NCI-H1436 treated with DMSO at 0.1 percent for 48 hours (cell line): ENCODE measurements at regions not wholly inside any gene's neighbourhood (a gene's known extent, or its start where the extent isn't known, plus 50 kb on each side); places are given as distances from the start of the nearest gene placed in this dataset.
A peak's percentile ranks its signal among the peaks of the same experiment; 100 is the strongest.
"Not testable (repeated sequence)": the region's sequence is repeated elsewhere in the genome, so short reads cannot be mapped to it uniquely, and the experiment has no call there.

Source experiments
- DNase-seq: peaks from one replicate; lab custom pipeline; 2025; lab: John Stamatoyannopoulos, UW

DNA sequence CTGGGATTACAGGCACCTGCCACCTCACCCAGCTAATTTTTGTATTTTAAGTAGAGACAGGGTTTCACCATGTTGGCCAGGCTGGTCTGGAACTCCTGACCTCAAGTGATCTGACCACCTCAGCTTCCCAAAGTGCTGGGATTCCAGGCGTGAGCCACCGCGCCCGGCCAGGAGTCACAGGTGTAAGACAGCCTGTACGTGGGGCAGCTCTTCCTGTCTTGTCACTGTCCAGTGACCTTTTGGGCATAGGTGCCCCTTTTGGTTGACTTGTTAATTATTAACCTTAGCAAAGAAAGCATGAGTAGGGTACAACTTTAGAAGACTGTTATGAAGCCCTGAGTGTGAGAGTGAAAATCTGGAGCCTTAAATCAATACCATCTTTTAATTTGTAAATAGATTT lies 703.7 kb upstream of the SOX11 start:
- not testable (repeated sequence) for DNase-seq

DNA sequence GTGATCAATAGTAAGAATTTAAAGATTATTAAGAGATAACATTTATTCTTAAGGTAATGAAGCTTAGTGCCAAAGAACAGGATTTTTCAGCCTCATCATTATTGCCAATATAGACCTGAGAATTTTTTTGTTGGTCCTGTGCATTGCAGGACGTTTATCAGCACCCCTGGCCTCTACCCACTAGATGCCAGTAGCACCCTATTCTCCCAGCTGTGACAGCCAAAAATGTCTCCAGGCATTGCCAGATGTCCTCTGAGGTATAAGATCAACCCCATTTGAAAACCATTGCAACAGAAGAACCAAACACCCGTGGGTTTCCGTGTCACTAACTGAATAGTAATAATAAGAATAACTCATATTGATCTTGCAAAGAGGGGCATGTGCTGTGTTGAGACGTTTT lies 700.0 kb upstream of the SOX11 start:
- no peak for DNase-seq

DNA sequence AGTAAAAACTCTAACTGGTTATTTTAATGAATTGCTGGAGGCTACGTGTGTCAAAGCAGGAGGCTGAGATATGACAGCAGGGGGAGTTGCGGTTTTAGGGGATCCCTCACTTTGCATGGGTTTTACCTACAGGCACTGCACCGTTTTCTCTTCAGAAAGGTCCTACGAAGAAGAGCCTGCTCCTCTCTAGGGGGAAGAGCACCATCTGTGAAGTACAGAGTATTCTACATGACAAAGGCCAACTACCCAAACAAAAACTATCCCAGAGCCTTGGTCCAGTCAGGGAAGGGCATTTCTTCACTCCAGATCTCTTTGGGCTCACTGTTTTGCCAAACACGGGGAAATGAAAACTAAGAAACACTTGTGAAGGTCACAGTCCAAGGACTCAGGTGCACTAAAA lies 696.7 kb upstream of the SOX11 start:
- DNase-seq, result no peak

DNA sequence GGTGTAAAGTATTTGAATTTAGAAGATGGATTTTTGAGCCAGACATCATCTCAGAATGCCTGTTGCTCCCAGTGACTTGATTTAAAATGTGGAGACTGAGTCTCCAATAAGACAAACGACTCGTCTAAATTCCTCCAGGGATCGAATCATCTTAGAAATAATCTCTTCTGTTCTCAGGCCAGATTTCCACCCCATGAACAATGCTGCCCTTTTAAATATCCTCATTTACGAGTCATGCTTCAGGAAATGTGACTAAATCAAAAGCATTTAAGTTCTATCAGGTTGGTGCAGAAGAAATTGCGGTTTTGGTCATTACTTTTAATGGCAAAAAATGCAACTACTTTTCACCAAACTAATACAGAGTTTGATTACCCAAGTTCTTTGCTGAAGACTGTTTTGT lies 684.6 kb upstream of the SOX11 start:
- no peak for DNase-seq

DNA sequence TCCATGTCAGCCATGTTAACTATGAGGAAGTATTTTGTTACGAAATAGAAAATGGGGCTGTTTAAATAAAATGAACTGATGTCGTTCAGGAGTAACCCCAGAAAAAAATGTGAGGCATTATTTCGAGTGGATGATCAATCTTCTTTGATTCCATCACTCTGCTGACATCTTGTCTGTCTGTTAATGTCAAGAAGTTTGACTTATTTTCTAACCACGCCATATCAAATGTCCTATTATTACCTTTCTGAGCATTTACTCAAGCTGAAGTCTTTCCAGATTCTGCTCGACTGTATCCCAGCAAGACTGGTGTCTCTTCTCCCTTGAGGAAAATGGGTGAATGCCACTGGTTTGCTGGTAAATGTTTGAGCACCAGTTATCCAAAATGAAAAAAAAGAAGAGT lies 672.9 kb upstream of the SOX11 start:
- no peak for DNase-seq

DNA sequence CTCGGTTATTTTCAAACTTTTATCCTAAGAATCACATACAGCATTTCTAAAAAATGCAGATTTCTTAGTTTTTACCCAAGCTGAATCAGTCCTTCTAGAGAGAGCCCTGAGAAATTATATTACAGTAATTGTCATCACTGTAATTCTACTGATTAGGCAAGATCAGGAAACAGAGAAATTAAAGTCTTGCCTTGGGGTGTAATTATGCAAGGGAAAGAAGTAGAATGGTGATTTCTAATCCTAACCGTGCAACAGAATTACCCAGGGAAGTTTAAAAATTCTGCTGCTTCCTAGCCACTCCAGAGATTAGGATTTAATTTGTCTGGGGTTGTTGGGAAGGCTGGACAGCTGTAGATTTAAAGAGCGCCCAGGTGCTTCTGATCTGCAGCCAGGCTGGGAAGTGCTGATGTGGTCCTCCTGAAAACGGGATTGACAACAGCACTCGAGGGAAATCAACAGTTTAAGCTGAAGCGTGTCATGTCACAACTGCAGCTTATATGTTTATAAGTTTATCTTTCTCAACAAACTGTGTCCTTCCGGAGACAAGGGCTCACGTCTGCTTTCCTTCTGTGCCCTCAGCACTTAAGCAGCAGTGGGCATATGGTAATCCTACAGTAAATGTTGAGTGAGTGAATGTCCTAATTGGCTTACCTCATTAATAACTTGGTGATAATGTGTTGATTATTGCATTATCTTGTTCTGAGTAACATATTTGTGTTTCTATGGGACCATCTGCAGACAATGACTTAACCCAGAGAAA lies 671.9 kb upstream of the SOX11 start:
- DNase-seq, result no peak

DNA sequence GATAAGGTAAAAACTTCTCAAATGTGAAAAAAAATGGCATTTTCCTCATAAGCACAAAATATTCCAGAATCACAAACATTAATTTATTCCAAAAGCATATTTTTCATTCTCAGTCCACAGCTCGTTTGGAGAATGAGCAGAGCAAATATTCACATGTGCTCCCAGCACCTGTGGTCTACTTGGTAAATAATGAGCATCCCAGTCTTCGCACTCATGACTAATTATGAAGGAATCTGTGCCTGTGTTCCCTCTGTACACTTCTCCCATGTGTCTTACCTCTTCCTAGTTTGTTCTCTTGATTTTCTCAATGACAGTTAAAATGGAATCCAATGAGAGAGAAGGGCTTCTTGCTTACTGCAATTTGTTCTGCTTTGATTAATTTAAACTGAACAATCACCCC lies 671.0 kb upstream of the SOX11 start:
- DNase-seq, result no peak

DNA sequence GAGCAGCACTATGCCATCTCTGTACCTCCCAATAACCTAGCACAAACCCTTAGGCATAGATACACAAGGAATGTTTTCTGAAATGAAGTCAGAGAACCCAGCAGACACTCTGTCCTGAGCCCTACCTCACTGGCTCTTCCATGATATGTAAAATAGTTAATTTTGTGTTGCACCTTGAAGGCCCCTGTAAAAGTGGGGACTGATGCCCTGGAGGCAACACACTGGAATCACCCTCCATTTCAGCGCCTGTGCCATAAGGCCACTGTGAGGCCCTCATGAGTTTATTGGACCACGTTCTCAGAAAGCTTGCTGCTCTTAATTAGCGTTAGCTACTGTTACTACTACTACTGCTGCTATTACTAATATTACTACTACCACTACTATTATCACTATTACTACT lies 670.1 kb upstream of the SOX11 start:
- DNase-seq, result no peak

DNA sequence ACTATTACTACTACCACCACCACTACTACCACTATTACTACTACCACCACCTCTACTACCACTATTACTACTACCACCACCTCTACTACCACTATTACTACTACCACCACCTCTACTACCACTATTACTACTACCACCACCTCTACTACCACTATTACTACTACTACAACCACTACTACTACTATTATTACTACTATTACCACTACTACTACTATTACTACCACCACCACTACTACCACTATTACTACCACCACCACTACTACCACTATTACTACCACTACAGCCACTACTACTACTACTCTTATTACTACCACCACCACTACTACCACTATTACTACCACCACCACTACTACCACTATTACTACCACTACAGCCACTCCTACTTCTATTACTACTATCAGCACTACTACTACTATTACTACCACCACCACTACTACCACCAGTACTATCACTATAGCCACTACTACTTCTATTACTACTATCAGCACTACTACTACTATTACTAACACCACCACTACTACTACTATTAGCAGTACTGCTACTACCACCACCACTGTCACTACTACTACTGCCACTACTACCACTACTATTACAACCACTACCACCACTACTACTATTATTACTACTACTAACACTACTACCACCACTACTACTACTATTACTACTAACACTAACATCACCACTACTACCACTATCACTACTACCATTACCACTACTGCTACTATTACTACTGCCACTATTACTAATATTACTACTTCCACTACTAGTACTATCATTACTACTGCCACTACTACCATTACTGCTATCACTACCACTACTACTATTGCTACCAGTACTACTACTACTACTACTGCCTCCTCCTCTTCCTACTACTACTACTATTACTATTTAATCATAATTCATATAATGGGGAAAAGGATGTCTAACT lies 669.2 kb upstream of the SOX11 start:
- DNase-seq, result not testable (repeated sequence)

DNA sequence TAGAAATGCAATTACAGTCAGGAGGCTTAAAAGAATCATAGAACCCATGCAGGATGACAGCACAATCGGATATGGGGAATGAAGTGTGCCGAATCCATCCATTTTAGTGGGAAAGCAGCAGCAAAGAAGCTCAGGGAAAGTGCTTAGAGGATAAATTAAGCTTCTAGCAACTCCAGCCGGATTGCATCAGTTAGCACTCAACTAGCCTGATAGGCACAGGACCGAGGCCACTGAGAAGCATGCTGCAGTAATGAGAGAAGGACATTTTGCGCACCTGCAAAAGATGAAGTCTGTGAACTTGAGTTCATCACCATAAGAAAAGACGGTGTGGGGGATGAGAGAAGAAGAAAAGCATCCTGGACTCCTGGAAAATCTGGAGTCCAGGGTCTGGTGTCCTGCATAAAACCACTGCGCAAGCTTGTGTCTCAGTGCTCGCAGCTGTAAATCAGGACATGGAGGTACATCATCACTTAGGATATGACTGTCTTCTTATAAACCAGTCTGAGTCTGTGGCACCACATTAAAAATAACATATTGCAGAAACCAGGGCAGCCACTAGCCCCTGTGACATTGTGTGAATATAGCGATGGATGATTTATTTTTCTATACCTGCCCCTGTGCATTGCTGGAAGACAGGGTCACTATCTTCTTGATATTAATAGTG lies 665.5 kb upstream of the SOX11 start:
- DNase-seq, result no peak

DNA sequence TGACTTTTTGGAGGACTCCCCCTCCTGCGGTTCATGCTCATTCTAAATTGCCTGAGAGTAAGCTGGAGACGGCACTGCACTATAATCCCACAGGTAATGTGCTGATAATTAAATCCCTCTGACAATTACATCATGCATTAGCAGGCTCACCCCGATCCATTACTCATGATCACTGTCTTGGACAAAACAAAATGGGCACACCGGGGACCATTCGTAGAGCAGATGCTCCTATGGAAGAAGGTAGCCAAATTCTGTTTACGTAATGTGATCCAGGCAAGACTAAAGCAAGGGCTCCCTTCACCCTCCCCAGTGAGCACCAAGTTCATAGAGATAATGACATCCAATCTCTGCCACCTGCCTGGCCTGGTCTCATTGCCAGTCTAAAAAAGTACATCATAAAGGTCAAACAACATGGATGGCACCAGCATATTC lies 657.1 kb upstream of the SOX11 start:
- peak; percentile 93 for DNase-seq

DNA sequence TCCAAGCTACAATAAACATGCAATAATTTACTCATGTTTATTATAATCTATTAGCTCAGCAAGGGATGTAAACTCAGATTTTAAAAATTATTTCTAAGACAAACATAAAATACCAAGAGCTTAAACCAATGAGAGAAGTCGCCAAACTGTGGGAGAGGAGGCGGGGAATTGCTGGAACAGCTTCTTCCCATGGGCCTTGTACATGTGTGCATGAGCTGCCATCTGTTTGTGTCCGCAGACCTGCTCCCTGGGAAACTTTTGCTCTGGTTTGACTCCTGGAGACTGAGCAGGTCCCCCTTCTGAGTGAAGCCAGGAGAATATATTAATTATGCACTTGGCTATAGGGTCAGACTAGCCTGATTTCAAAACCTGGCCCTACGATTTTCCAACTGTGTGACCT lies 655.9 kb upstream of the SOX11 start:
- no peak for DNase-seq

DNA sequence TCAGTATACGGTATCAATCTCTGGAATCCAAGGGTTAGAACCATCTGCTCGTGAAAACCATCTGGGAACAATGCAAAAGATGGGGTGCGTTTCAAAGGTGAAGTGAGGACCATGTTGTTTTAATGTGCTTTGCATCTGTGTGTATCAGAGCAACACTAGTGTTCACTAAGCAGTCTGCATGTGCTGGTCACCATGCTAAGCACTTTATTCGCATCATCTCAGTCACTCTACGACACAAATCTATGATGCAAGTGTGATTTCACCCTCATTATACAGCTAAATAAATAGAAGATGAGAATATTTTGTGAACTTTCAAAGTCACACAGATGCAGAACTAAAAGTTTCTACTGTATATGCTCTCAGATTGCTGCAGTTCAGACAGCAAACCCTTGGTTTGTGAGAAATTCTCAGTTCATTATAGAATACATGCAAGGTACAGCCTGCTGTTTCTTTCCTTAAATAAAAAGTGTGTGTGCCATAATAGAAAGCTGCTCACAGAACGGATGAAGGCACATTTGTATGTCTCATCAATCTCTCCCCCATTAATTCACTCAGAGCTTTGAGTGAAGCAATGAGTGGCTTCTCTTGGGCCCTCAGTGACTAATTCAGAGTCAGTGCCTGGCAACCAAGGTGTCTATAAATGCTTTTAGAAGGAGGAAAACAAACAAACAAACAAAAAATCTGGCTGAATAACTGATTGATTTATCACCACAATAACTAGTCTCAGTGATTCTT lies 652.8 kb upstream of the SOX11 start:
- no peak for DNase-seq

DNA sequence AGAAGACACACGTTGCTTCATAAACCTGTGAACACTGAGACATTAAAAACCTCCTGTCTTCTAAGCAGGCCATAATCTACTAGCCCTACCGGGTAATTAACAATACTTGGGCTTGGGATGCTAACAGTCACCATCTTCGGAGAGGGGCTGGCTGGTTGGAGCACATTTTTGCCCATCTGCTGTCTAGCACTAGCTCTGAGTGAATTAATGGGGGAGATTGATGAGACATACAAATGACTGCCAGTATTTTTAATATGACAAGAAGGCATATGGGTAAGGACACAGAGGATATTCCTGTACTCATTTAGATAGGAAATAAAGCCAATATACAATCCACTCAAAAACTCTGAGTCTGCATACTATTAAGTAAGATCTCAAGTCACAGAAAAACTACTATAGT lies 651.6 kb upstream of the SOX11 start:
- DNase-seq, result no peak

DNA sequence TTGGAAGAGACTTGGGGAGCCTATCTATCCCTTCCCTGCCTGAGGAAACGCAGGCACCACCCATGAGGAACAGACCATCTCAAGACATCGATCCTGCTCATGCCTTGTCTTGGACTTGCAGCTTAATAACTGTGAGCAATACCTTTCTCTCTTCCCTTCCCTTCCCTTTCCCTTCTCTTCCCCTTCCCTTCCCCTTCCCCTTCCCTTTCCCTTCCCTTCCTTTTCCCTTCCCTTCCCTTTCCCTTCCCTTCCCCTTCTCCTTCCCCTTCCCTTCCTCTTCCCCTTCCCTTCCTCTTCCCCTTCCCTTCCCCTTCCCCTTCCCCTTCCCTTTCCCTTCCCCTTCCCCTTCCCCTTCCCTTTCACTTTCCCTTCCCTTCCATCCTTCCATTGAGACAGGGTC lies 650.7 kb upstream of the SOX11 start:
- no peak for DNase-seq

DNA sequence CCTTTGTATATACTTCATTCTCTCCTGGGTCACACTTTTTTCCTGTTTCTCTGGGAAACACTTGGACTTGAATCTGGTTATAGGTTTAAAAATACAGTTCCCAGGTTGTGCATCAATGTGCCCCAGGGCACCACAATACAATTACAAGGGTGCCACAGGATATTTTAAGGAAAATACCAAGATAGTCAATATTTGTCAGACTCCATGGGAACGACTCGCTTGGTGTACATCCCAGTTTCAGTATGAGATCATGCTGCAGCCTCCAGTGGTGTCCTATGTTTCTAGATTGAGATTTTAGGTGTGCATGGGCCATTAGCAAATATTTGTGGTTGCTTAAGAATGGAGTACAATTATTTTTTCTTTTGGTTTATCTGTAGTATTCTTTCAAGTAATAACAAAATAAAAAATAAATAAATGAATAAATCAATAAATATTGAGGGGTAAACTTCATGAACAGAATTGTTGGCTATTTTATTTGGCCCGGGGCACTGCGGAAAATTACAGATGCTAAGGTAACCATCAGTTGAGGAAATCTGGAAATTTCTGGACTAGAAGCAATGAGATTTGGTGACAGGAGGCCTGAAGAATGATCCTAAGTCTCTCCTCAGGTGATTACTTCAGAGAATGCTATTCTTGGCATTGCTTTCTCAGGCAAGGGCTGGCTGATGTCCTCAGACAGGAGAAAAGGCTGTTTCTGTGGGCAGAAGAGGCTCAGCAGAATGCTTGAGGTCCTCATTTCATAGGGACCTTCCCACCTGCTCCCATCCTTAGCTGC lies 649.3 kb upstream of the SOX11 start:
- no peak for DNase-seq

DNA sequence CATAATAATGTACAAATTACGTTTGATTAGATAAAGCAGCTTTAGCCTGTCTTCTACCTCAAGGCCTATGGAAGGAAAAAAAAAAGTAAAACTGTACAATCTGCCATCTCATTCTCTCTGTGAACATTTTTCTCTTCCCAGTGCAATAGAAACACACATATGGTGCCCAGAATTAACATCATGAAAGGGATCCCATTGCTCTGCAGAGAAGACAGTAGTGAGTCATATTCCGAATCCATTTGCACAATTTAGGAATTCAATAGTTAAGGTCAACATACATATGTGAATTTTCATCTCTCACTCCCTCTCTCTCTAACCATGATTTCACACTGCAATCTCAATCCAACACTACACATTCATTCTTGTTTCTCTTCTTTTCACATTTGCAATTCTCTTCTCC lies 640.9 kb upstream of the SOX11 start:
- no peak for DNase-seq

DNA sequence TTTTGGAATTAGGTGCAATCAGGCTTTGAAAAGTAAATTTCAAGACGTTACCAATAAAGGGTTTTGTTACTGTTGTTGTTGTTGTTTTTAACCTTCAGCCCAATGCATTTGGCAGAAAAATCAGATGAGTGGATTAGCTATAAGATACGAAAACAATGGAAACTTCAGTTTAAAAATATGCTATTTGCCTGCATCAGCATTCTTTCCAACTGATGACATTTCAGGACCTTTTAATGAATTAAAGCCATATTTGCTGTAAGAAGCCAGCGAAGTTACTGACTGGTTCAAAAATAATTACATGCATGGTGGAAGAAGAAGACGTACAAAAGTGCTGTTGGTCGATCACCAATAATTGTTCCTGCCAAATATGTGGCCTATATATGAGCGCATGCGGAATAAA lies 639.3 kb upstream of the SOX11 start:
- no peak for DNase-seq

DNA sequence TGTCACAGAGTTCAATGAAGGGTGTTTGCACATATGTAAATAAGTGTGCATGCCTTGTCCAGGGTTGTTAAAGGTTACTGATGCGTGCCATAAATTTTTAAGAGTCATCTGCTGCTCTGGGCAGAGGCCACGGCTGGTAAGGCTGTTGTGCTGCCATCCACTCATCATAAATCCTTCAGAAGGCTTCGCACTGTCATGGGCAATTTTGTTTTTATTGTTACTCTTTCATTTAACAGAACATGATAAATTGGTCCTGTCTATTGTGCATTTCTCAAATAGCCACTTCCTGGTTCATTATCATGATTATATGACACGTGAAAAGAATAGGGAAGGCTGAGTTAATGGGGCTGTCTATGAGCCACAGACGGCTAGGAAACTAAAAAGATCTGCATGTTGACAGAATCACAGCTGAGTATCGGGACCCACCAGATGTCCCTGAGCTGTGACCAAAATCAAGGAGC lies 634.3 kb upstream of the SOX11 start:
- peak; percentile 99 for DNase-seq

DNA sequence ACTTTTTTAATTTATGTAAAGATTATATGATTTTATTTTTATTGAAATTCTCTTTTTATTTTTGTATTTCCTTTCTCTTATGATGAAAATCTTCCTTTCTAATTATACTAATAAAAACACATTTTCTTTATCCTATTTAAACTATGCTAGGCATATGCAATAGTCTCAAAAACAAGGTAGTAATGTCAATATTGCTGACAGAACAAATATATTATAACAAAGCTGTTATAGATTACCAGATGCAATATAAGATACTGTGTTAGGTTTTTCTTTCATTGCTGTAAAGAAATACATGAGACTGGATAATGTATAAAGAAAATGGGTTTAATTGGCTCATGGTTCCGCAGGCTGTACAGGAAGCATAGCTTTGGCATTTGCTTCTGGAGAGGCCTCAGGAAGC lies 631.2 kb upstream of the SOX11 start:
- no peak for DNase-seq

DNA sequence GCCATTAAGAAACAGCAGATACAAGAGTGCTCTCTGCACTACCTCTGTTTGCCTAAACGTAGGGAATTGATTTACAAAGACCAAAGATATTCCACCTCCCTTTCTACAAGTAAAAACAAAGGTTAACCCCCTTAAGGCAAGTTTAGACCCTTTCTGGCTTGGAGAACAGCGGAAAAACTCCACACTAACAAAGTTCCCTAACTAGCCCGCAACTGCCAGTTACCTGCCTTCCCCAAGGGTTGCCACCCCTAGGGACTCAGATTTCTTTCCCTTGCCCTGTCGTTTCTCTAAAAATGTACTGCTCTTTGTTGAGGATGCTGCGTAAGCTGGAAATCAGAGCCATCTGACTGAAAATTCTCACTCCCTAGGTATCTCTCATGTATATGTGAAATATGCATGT lies 627.5 kb upstream of the SOX11 start:
- DNase-seq, result no peak
